ENCODE measurements at regions not wholly inside any gene's neighbourhood (a gene's known extent, or its start where the extent isn't known, plus 50 kb on each side); places are given as distances from the start of the nearest gene placed in this dataset.
A peak's percentile ranks its signal among the peaks of the same experiment; 100 is the strongest.

DNA sequence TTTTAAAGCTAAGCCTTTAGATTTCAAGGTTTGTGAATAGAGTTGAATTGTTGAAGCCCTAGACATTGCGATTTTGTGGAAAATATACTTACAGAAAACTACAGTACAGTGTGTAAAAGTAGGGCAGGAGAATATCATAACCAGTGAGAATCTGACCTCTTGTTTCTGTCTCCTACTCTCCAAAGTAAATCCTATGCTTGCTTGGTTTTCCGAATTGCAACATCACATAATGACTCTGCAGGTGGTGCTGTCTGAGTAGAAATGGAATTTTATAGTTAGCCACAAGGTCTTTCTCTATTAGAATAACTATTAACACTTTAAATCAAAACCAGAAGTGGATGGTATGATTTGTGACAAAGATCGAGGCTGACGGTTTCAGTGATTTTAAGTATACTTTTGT is 505.6 kb downstream of the RAPGEF2 start:
- TF ChIP-seq, protein P1, sequence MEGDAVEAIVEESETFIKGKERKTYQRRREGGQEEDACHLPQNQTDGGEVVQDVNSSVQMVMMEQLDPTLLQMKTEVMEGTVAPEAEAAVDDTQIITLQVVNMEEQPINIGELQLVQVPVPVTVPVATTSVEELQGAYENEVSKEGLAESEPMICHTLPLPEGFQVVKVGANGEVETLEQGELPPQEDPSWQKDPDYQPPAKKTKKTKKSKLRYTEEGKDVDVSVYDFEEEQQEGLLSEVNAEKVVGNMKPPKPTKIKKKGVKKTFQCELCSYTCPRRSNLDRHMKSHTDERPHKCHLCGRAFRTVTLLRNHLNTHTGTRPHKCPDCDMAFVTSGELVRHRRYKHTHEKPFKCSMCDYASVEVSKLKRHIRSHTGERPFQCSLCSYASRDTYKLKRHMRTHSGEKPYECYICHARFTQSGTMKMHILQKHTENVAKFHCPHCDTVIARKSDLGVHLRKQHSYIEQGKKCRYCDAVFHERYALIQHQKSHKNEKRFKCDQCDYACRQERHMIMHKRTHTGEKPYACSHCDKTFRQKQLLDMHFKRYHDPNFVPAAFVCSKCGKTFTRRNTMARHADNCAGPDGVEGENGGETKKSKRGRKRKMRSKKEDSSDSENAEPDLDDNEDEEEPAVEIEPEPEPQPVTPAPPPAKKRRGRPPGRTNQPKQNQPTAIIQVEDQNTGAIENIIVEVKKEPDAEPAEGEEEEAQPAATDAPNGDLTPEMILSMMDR (IDR thresholded peaks at IDR 0.05; ENCODE audit: insufficient read depth, low read depth, low read length) = peak; percentile 13
- no peak for TF ChIP-seq EZH2 (IDR thresholded peaks at IDR 0.05; ENCODE audit: insufficient read depth, low read length)
